RKO (cell line): ENCODE measurements at regions not wholly inside any gene's neighbourhood (a gene's known extent, or its start where the extent isn't known, plus 50 kb on each side); places are given as distances from the start of the nearest gene placed in this dataset.
A peak's percentile ranks its signal among the peaks of the same experiment; 100 is the strongest.

ENCODE experiments used
- DNase-seq: peaks from one replicate; pipeline ENCODE4 v3.0.0-alpha.2; 2016; ENCODE audit warnings: low spot score

DNA sequence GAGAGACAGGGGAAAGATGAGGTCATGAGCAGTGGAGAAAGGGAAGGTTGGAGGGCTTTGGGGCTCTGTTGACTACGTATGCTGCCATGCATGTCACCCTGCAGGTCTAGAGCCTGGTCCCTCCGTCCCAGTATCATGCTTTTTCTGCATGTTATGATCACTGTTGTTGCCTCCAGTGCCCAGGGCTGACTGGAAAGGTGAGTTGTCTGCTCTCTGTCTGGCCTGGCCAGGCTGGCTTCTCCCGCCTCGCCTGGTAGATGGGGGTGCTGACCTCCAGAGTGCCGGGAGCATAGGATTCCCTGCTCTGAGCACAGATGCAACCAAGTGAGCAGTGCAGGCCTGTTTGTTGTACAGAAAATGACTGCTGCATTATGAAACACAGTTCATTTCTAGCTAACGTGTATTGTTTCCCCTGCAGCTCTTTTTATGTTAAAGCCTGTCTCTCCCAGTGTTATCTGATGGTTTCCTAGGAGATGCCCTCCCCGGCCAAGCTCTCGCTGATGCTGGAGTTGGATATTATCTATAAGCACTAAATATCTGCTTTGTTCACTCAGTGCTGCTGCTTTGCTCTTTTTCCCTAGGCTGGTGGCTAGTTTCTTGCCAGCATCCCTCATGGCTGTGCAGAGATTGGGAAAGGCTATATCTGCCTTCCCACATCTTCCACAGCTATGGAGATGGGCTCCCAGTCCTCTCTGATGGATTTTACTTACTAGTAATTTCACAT lies 158.2 kb downstream of the TDRD15 start:
- no peak for DNase-seq

DNA sequence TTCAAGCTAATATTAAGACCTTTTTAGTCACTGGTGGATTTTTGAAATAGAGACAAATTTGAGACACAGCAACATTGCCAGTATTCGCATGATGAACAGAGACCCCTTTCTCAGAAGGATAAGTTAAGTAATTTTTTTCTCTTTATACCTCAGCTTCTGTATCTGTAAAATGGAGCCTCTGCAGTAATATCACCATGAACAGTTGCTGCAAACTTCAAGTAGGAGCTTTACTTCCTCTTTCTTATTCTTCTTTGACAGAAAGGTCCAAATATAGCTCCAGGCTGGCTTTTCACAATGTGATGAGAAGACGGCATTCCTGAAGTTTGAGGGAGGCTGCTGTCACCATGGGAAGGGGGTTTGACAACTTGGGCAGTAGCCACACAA lies 158.7 kb downstream of the TDRD15 start:
- no peak for DNase-seq

DNA sequence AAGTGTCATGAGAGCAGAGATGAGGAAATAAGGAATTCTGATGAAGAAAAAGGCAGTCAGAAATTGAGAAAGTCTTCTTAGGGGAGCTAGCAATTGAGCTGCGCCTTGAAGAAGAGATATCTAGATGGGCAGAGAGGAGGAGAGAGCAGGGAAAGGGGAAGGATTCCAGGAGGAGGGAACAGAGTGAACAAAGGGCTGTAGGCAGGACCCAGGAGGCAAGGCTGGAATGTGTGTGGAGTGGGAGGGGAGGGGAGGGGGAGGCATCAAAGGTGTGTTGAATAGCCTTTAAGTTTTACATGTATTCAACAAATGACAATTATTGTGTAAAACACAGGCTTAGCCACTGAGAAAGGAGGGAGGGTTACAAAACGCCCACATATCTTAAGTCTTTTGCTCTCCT lies 164.5 kb downstream of the TDRD15 start:
- DNase-seq: no peak

DNA sequence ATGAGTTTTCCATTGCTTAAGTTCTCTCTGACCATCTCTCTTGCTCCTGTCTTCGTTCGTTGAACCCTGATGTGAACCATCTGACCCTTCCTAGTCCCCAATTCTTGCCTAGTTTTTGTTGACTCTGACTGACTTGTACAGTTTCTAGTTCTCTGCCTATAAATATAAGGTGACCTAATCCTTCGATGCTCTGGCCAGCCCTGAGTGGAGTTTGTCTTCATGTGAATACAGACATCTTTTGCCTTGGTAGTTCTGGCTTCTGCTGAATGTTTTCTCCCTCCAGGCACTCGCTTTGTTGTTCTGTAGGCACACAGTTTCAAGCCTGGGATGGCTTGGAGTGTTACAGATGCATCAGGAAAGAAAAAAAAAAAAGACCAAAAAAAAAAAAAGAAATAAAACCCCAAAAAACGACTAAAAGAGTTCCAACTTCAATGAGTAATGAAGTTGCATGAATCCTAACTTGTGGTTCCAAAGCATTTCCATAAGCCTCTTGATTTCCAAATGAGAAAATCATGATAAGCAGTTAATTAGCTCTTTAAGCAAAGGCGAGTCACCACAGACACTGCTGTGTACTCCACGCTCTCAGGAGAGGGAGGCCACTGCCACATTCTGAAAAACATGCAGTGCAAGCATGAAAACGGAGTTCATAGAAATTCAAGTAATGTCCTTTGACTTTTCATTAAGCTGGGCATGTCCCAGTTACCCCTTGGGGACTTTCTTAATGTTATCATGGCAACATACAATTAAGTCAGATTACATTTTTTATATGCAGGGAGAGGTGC lies 165.2 kb downstream of the TDRD15 start:
- no peak for DNase-seq

DNA sequence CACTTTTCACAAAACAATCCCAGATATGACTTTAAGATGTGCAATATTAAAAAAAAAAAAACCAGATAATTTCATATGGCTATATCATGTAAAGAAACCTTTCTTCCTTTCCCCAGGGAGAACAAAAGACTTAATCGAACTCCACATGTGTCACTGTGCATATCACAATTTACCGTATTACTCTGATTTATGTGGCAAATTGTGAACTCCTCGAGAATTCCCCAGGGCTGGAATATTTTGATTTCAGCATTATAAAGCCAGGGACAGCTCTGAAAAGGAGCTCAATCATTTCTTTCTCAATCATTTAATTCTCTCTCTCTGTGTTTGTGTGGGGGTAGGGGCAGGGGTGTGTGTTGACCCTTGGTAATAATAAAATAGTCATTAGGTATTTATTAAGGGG lies 165.8 kb downstream of the TDRD15 start:
- no peak for DNase-seq

DNA sequence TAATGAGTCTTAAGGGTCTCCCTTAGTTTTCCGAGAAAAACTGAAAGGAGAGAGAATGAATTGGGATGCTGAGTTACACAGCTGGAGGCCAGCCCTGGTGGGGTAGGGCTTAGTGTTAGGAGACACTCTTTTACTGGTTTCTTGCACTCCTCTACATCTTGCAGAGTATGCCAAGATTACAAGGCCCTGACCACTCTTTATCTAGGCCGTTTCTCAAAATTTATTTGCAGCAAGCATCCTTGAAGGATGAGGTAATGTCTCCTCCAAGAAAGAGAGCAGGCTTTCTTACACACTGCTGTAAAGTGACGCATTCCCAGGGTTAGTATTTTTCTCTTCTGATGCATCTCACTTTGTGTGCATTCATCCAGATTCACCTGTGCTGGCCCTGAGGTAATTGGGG lies 166.2 kb downstream of the TDRD15 start:
- no peak for DNase-seq

DNA sequence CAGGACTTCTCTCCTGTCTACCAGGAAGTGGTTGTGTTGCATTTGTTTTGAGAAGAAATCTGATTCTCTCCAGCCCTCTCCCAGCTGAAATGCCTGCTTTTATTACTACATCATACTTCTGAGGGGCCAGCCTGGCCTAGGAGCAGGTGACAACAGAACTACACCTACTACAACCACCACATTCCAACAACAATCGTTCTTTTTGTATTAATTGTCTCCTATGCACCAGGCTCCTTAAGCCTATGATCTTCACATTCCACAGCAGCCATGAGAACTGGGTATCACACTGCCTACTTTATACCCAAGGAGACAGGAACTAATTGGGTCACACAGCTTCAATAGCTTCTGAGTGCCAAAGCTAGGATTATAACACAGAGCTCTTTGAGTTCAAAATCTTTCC lies 167.7 kb downstream of the TDRD15 start:
- no peak for DNase-seq

DNA sequence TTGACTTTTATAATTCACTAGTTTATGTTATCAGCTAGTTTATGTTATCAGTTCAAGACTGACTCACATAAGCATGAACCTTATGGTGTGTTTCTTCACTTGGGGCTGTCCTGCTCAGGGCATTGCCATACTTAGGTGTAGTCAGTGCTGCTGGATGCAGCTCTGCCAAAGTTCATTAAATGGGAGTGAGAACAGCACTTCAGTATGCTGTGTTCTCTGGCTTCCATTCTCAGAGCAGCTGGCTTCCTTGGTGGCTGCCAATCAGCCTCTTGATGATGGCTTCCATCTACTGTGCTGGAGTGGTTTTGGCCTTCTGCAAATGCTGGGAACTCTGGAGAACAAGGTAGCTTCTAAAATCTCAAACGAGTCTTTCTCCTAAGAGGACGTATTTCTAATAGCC lies 170.7 kb downstream of the TDRD15 start:
- no peak for DNase-seq

DNA sequence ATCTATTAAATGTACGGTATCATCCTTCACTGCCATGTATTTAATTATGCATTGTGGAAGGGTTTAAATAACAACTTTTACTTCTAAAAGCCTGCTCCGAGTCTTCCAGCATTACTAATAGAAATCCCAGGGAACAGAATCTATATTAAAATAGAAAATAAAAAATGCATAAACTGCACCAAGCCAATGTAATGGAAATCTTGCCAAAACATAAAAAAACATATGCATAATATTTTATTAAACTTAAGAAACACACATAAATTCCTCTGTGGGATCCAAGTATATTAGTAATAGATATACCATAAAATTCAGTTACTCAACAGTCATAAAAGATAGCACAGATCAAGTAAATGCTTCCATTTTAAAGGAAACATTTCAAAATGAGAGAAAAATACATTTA lies 175.6 kb downstream of the TDRD15 start:
- DNase-seq: no peak

DNA sequence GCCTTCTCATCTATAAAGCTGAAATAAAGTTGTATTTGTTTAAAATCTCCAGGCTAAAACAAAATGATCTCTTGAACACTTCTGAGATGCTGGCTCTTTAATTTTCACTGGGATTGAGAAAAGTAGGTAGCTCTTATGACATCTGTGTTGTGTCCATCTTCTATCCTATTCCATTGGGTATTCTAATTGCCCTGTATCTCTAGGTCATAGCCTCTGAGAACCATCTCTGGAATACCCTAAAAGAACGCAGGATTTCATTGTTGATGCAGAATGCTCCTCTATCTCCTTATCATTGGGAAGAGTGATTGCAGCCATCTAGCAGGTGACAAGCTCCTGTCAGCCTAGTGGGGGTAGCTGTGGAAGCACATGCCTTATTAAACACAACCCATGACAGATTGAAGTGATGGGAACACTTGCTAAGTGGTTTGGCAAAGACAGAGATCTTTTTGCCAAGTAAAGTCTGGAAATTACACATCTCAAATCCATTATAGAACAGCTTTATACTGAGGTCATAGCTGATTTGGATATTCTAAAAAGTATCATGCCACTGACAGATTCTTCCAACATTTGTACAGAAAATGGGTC lies 178.2 kb downstream of the TDRD15 start:
- DNase-seq: no peak

DNA sequence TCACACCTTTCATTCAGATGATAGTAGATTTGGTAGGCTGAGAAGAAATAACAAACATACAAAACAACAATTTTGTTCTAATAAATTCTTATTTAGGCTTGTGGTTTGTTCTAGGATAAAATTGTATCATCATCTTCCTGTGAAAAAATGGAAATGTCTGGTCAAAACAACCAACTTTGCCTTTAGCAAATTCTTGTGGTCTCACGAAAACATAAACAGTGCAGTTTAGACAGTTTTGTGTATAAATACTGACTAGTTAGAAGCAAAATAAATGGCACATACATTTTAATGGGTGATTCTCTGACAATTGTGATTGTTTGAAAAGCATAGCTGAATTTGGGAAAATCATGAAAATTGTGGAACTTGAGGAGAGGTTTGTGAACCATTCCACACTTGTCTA lies 180.1 kb downstream of the TDRD15 start:
- DNase-seq: no peak

DNA sequence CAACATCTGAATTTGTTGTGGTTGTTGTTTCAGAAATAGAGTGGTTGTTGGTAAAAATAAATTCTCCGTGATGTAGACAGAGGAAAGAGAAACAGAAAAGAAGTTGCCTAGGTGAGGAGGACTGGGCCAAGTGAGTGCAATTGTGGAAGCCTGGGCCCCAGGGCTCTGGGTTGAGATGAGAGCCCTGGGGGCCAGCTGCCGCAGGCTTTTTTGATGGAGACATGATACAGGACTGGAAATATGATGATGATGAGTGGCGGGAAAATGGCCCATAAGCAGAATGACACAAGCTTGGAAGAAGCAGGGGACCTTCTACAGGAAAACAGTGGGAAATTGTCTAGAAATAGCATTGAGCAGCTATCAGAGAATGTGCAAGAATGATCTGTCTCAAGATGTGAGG lies 181.8 kb downstream of the TDRD15 start:
- DNase-seq: no peak

DNA sequence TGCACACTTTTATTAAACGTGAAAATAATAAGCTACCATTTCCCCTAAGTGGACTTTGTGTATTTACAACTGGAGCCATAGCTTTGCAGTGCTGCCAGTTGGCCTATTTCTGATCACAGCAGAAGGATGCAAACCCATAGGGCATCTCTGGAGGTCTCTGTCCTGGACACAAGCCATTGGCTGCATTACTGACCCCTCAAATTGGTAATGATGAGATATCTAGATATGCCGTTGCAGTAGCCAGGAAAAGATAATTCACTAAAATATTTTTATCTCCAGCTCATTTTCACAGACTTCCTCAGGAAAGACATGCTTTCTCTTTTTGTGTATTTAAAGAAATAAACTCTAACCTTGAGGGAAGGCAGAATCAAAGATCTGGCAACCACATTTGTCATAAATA lies 182.5 kb downstream of the TDRD15 start:
- DNase-seq: no peak

DNA sequence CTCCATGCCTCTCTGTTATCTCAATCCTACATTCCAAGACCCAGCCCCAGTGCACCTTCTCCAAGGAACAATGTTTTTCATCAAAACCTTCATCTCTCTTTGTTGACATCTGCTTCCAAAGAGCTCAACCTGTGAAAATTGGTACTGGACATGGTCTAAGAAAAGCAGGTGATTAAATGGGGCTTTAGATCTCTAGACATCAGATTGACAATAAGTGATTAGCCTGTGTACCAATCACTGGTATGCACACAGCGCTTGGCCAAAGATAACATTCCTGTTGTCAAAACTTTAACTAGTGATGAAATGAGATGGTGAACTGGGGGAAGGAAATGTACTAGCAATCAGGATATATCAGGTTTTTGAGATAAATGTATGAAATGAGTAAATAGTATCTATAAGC lies 183.3 kb downstream of the TDRD15 start:
- no peak for DNase-seq

DNA sequence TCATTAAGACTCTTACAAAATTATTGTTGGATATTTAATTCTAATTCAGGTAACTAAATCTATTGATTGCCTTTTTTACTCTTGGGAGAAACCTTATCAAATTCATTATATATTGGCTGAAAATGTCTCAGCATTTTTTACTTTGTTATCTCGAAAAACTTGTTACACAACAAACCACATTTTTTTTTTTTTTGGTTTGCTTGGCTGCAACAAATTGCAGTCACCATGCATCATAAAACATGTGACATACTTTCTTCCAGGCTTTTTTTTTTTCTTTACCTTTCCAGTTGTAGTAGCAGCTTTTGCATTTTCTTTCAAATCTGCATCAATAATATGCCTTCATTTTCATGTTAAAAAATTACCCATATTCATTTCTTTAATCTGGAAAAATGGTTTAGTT lies 186.7 kb downstream of the TDRD15 start:
- no peak for DNase-seq

DNA sequence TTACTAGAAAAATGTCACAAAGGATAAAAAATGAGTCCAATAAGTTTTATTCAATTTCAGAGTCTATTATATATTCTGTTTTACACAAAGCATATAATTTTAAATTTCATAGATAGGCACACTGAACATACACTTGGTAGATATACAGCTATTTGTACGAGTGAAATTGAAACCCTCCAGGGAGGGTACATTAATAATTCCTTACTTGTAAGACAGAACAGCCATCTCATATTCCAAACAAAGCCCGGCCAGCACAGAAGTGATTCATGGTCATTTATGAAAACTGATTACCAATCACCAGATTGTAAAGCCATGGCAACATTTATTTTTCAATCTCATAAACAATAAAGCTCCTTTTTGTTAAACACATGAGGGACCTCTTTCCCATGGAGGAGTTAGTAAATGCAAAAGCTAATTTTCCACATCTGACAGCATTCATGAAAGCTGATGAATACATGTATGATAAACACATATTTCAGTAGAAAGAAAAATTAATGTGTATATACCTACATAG lies 190.6 kb downstream of the TDRD15 start:
- no peak for DNase-seq

DNA sequence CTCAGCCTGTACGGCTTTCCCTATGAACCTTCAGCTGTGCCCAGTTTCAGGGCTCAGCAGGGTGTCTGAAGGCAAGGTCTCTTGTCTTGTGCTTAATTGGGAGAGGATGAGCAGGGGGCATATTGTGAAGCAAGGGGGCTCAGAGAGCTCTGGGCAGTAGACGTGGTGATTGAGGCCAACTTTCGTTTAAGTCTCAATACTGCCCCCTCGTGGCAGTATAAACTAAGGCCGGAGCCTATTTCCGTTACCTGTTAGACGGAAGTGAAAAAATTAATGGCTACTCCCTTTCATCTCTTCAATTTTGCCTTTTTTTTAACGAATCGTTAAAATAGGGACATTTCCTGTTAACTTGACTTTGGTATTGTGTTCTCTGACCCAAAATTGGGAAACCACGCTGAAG lies 193.4 kb downstream of the TDRD15 start:
- DNase-seq: peak; percentile 16

DNA sequence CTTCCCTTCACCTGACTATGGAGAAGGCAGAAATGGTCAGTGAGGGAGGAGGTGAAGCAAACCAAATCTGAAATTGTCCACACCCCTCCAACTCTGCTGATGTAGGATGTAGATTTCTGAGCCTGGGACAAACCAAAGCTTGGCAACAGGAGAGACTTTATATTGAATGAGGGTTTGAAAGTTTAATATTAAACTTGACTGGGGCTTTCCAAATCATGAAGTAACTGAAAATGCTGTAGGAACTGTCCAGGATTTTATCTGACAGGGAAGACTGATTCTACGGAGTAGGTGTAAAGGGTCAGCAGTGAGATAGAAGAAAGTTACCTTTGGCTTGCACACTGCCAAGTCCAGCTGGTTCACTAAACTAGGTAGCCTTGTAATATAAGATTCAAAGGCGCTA lies 194.5 kb downstream of the TDRD15 start:
- DNase-seq: no peak

DNA sequence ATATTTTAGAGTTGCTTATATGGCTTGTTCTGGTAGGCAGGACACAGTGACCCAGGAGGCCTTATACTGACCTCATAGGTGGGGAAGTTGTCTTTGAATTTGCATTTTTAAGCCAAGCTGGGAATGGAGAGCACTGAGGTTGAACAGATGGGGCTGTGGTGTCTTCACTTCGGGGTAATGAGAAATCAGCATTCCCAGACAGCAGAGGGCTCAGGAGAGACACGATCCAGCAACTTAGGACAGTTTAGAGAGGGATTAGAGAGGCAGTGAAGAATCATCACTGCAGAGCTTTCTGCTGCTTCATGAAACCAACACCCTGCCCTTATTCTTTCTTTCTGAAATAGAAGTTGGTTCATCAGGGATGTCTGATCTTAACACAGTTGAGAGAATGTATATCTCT lies 202.4 kb downstream of the TDRD15 start:
- DNase-seq: no peak

DNA sequence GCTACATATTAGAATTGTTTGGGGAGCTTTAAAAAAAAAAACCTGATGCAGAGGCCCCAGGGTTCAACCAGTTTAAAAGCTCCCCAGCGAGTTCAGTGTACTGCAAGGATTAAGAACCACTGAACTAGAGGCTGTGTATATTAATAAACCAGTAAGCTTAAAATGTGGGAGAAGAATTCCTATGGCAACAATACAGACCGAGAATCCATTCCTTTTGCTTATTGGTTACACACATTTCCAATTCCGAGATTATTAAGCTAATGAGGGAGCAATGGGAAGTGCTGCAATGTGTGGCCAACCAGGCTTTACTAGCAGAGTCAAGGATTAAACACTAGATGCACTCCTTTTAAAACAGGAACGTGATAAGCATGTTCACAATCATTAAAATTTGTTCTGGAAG lies 204.4 kb downstream of the TDRD15 start:
- no peak for DNase-seq

DNA sequence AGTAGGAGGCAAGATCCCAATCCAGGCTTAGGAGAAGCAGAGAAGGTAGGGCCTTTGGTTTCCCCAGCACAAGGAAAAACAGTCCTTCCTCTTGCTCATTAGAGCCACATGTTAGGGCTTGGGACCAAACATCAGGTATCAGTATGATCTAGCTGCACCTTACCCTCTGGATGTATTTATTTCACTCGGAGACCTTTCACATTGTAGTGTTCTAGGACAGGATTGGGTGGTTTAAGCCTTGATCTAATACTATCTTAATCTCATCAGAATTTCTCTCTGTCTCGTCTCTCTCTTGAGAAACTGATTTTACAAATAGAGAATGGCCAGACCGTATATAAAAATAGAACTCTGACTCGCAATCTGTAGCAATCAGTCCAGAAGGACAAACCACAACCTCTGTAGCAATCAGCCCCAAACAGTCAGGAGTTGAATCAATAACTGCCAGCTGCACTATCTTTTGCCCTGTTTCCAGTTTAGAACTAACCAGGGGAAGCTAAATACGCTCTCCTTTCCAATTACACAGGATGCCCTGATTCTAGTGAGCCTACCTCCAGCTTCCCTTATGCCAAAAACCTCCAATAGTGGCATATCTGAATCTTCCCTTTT lies 207.1 kb downstream of the TDRD15 start:
- no peak for DNase-seq

DNA sequence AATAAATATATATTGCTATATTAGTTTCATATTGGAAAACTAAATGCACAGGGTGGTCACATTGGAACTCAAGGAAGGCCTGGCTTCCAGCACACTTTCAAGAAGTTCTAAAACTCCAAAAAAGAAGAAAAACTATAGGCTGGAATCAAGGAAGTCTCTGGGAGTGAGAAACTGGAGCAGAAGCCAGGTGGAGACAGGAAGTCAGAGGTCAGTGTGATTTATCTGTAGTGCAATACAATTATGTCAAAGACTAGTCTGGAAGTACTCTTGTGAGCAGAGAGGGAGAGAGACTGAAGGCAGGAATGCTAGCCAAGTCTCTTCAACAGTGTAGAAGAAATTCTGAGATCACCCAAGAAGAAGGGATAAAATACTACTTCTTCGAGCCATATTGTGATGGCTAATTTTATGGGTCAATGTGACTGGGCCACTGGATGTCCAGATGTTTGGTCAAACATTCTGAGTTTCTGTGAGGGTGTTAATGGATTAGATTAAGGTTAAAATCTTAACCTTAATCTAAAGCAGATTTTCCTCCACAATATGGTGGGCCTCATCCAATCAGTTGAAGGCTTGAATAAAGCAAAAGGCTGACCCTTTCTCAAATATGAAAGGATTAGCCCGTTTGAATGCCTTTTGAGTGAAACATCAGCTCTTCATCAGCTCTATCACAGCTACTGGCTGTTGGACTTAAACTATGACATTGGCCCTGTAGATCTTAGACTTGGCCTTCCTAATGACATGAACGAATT lies 208.0 kb downstream of the TDRD15 start:
- DNase-seq: no peak
